Osteoblast (primary cell): ENCODE measurements at regions not wholly inside any gene's neighbourhood (a gene's known extent, or its start where the extent isn't known, plus 50 kb on each side); places are given as distances from the start of the nearest gene placed in this dataset.
"Not testable (repeated sequence)": the region's sequence is repeated elsewhere in the genome, so short reads cannot be mapped to it uniquely, and the experiment has no call there.

Experiments used
- DNase-seq: peaks from one replicate; pipeline ENCODE4 v3.0.0; 2011; ENCODE audit warnings: low spot score, mixed read lengths; ENCODE audit not compliant: insufficient read length; ENCODE audit errors: missing footprints
- H2AFZ ChIP-seq: 2 replicates; pipeline ENCODE4 v1.6.0; 2011; ENCODE audit warnings: mild to moderate bottlenecking, low read length
- H3K27ac ChIP-seq: 2 replicates; pipeline ENCODE4 v1.5.1; 2011; ENCODE audit warnings: mild to moderate bottlenecking, low read depth, low read length, moderate library complexity
- H3K27me3 ChIP-seq: 2 replicates; pipeline ENCODE4 v1.6.0; 2012; ENCODE audit warnings: mild to moderate bottlenecking, control low read depth, inconsistent platforms, low read length, moderate library complexity; ENCODE audit not compliant: insufficient read depth
- H3K36me3 ChIP-seq: 2 replicates; pipeline ENCODE4 v1.5.1; 2011; ENCODE audit warnings: mild to moderate bottlenecking, low read length, control low read depth, moderate library complexity; ENCODE audit not compliant: insufficient read depth
- H3K4me1 ChIP-seq: 2 replicates; pipeline ENCODE4 v1.5.1; 2011; ENCODE audit warnings: mild to moderate bottlenecking, low read length, control low read depth, moderate library complexity; ENCODE audit not compliant: insufficient read depth
- H3K4me2 ChIP-seq: 2 replicates; pipeline ENCODE4 v1.6.0; 2011; ENCODE audit warnings: mild to moderate bottlenecking, low read length; ENCODE audit not compliant: insufficient read depth
- H3K4me3 ChIP-seq: fragments of 200-600 bp; sonication (generic); 3 replicates; pipeline ENCODE4 v1.5.1; 2012; ENCODE audit warnings: mild to moderate bottlenecking, low read length, inconsistent platforms; ENCODE audit not compliant: insufficient read depth
- H3K79me2 ChIP-seq: 2 replicates; pipeline ENCODE4 v1.6.0; 2012; ENCODE audit warnings: mild to moderate bottlenecking, low read length, control low read depth, inconsistent platforms; ENCODE audit not compliant: insufficient read depth
- H3K9me3 ChIP-seq: 2 replicates; pipeline ENCODE4 v1.5.1; 2011; ENCODE audit warnings: low read depth, low read length, control low read depth
- H4K20me1 ChIP-seq: 2 replicates; pipeline ENCODE4 v1.6.0; 2012; ENCODE audit warnings: mild to moderate bottlenecking, low read length, control low read depth; ENCODE audit not compliant: insufficient read depth
- TF ChIP-seq, protein P1 (sequence below): IDR thresholded peaks from 2 replicates; pipeline ENCODE4 v1.5.1; 2011; ENCODE audit warnings: mild to moderate bottlenecking, low read depth, low read length, moderate library complexity; ENCODE audit errors: extremely low read depth

DNA sequence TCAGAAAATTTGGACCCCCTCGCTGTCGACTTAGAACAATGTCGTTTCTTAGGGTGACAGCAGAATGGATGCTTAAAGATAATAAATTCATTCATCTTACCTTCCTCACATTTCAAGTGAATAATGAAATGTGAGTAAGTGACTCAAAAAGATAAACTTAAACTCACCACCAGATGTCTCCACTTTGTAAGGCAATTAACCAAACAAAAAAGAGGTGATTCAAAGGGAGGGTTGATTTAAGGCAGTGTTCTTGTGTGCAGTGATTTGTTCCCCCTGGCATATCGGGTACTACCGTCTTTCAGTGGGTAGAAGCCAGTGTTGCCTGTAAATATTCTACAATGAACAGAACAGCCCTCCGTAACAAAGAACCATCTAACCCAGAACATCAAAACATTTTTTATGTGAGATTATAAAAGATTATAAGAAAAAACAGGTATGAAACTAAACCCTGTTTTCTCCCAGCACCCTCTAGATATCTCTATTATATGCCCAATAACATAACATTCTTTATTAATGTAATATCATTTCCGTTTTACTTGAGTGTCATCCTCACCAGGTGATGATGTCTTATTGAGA, 589.7 kb downstream of the CBLN4 start:
- Histone ChIP-seq H4K20me1 (no peaks in the 10 kb centered on the region), H3K4me3 (no peak overlapping the region), H3K79me2 (no peaks in the 10 kb centered on the region), H3K27ac (no peak overlapping the region), H2AFZ (no peak overlapping the region), H3K4me1 (no peaks in the 10 kb centered on the region), H3K9me3 (peaks cover 2% of the 10 kb centered on the region), H3K4me2 (no peak overlapping the region), H3K36me3 (no peaks in the 10 kb centered on the region), H3K27me3 (no peaks in the 10 kb centered on the region)
- DNase-seq: no peak
- TF ChIP-seq, protein P1, sequence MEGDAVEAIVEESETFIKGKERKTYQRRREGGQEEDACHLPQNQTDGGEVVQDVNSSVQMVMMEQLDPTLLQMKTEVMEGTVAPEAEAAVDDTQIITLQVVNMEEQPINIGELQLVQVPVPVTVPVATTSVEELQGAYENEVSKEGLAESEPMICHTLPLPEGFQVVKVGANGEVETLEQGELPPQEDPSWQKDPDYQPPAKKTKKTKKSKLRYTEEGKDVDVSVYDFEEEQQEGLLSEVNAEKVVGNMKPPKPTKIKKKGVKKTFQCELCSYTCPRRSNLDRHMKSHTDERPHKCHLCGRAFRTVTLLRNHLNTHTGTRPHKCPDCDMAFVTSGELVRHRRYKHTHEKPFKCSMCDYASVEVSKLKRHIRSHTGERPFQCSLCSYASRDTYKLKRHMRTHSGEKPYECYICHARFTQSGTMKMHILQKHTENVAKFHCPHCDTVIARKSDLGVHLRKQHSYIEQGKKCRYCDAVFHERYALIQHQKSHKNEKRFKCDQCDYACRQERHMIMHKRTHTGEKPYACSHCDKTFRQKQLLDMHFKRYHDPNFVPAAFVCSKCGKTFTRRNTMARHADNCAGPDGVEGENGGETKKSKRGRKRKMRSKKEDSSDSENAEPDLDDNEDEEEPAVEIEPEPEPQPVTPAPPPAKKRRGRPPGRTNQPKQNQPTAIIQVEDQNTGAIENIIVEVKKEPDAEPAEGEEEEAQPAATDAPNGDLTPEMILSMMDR: peak; percentile 7

DNA sequence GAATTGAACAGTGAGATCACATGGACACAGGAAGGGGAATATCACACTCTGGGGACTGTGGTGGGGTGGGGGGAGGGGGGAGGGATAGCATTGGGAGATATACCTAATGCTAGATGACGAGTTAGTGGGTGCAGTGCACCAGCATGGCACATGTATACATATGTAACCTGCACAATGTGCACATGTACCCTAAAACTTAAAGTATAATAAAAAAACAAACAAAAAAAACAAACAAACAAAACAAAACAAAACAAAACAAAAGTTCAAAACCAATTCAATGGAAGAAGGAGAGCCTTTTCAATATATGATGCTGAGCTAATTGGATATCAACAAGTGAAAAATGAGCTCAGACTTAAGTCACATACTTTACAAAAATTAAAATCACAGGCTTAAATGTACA, 592.8 kb downstream of the CBLN4 start:
- H3K36me3 ChIP-seq, H3K4me2 ChIP-seq, DNase-seq, H3K4me3 ChIP-seq, H2AFZ ChIP-seq, H3K4me1 ChIP-seq, H3K79me2 ChIP-seq, H3K27ac ChIP-seq, H4K20me1 ChIP-seq, H3K9me3 ChIP-seq, H3K27me3 ChIP-seq: not testable (repeated sequence)

DNA sequence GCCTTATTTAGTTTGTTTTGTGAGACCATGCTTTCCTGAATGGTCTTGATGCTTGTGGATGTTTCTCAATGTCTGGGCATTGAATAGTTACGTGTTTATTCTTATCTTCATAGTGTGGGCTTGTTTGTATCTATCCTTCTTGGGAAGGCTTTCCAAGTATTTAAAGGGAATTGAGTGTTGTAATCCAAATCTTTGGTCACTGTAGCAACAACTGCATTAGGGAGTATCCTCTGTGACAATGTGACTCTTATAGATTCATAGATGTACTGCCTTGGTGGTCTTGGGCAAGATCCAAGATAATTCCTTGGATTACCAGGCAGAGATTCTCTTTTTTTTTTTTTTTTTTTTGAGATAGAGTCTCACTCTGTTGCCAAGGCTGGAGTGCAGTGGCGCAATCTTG, 598.4 kb downstream of the CBLN4 start:
- H3K79me2 ChIP-seq: no peaks in the 10 kb centered on the region
- TF ChIP-seq, protein P1: no peak
- H3K4me3 ChIP-seq: no peak overlapping the region
- H2AFZ ChIP-seq: no peak overlapping the region
- H4K20me1 ChIP-seq: no peaks in the 10 kb centered on the region
- no peaks in the 10 kb centered on the region for H3K27me3 ChIP-seq
- H3K4me1 ChIP-seq: no peaks in the 10 kb centered on the region
- H3K27ac ChIP-seq: no peak overlapping the region
- H3K36me3 ChIP-seq: no peaks in the 10 kb centered on the region
- H3K9me3 ChIP-seq: peaks cover 2% of the 10 kb centered on the region
- no peak overlapping the region for H3K4me2 ChIP-seq
- no peak for DNase-seq

DNA sequence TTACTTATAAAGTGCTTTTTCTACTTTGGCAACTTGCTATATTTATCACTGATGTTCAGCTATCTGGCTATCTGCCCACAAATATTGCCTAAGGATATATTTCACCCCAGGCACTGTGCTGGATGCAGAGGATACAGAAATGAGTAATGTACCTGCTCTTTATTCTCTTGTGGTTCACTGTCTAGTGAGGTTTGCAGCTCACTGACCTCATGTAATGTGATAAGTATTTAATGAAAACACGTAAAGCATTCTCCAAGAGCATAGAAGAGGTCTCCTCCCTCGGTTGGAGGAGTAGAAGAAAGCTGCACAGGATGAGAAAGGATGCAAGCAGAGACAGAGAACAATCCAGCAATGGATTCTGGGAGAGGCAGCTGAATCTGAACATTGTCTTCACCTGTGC, 610.7 kb downstream of the CBLN4 start:
- DNase-seq: no peak
- Histone ChIP-seq H3K4me1 (no peaks in the 10 kb centered on the region), H2AFZ (no peak overlapping the region), H3K27me3 (no peaks in the 10 kb centered on the region), H3K36me3 (no peaks in the 10 kb centered on the region), H3K9me3 (peaks cover 1% of the 10 kb centered on the region), H3K4me2 (no peak overlapping the region), H3K79me2 (no peaks in the 10 kb centered on the region), H3K4me3 (no peak overlapping the region), H4K20me1 (no peaks in the 10 kb centered on the region), H3K27ac (no peak overlapping the region)
- TF ChIP-seq, protein P1: no peak
